ENCODE measurements at regions not wholly inside any gene's neighbourhood (a gene's known extent, or its start where the extent isn't known, plus 50 kb on each side); places are given as distances from the start of the nearest gene placed in this dataset.
"Not testable (repeated sequence)": the region's sequence is repeated elsewhere in the genome, so short reads cannot be mapped to it uniquely, and the experiment has no call there.

GRCh38 chr12:124648710-124649384 lies 81.4 kb upstream of the NCOR2 start:
- no peak for DNase-seq

DNA sequence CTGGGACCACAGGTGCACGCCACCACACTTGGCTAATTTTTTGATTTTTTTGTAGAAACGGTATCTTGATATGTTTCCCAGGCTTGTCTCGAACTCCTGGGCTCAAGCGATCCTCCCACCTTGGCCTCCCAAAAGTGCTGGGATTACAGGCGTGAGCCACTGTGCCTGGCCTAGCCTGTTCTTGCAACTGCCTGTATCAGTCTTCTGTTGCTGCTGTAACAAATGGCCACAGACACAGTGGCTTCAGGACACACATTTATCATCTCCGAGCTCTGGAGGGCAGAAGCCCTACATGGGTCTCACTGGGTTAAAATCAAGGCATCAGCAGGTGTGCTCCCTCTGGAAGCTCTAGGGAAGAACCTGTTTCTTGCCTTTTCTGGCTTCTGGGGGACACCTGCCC lies 79.9 kb upstream of the NCOR2 start:
- DNase-seq, result no peak

GRCh38 chr12:124646385-124647230 lies 79.2 kb upstream of the NCOR2 start:
- DNase-seq, result no peak

GRCh38 chr12:124645530-124646244 lies 78.3 kb upstream of the NCOR2 start:
- no peak for DNase-seq

GRCh38 chr12:124643768-124644167 lies 76.4 kb upstream of the NCOR2 start:
- DNase-seq, result not testable (repeated sequence)

- DNase-seq, result no peak
These were observed 74.7 kb upstream of the NCOR2 start for GRCh38 chr12:124642105-124642504.

DNA sequence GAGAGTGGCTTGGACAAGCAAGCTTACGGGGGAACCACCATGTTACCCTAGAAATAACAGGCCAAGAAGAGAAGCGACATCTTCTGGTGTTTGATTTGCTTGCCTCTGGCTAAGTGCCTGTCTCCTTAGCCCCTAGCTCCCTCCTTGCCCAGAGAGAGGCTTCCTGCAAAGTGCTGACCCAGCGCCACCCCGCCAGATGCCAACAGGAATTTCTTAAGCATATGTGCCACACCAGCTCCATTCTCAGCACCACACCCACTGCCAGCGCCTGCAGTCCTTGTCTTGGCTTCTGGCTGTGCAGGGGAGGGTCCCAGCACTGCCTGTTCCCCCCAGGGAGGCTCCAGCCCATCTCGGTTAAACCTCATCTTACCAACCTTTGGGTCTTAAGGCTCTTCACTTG lies 74.2 kb upstream of the NCOR2 start:
- DNase-seq, result no peak

DNA sequence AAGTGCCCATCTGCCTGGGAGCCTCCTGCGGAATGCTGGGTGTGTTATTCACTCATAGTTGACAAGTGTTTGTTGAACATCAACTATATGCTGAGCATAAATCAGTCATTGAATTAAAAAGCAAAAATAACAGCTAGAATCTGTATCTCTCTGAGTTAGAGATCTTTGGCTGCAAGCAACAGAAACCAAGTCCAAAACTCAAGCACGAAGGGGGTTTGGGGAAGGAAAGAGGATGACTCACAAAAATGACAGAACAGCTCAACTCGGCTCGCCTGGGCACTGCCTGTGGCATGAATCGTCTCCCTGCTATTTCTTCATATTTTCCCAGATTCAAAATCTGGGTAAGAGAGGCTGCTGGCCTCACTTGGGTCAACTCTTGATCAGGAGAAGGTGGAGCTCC lies 72.6 kb upstream of the NCOR2 start:
- no peak for DNase-seq

- no peak for DNase-seq
These were observed 71.9 kb upstream of the NCOR2 start for GRCh38 chr12:124639122-124639806.

DNA sequence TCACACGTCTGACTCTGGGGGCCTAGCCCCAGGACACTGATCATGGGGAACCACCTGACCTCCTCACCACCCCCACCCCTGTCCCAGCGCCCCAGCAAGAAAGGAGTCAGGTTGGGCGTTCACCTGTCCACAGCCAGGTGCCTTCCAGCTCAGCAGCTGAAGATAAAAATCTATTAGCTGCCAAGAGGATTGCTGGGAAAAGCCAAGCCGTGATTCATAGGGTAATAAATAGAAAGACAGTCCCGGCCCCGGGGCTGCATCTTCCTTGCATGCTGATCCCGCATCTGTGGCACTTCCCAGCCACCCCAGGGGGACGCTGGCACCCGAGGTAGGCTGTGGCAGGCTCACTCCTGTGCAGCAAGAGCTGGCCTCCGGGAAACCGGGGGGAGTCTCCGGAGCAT lies 70.2 kb upstream of the NCOR2 start:
- DNase-seq, result no peak

DNA sequence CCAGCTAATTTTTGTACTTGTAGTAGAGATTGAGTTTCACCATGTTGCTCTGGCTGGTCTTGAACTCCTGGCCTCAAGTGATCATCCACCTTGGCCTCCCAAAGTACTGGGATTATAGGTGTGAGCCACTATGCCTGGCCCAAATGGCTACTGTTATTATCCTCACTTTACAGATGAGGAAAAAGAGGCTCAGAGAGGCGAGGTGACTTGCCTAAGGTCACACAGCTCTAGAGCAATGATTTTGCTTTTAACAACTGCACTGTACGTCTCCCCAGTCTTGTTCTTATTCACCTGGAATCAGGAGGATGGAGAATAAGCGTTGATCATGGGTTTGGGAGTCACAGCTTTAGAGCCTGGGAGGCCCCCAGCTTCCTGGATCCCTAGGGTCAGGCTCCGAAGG lies 69.8 kb upstream of the NCOR2 start:
- no peak for DNase-seq

DNA sequence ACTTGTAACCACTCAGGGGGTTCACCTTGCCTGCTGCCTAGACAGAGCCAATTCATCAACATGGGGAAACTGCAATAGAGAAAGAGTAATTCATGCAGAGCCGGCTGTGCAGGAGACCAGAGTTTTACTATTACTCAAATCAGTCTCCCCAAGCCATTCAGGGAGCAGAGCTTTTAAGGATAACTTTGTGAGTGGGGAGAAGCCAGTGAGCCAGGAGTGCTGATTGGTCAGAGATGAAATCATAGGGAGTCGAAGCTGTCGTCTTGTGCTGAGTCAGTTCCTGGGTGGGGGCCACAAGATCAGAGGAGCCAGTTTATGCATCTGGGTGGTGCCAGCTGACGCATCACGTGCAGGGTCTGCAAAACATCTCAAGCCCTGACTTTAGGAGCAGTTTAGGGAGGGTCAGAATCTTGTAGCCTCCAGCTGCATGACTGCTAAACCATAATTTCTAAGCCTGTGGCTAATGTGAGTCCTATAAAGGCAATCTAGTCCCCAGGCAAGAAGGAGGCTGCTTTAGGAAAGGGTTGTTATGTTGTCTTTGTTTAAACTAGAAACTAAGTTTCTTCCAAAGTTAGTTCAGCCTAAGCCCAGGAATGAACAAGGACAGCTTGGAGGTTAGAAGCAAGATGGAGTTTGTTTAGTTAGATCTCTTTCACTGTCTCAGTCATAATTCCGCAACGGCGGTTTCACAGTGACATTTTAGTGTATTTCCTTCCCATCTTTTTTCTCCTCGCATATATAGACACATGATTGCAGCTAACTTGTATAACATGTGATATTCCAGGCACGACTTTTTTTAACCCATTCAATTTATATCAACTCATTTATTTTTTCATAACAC lies 68.9 kb upstream of the NCOR2 start:
- DNase-seq, result no peak

- no peak for DNase-seq
These were observed 67.9 kb upstream of the NCOR2 start for GRCh38 chr12:124635316-124635715.

DNA sequence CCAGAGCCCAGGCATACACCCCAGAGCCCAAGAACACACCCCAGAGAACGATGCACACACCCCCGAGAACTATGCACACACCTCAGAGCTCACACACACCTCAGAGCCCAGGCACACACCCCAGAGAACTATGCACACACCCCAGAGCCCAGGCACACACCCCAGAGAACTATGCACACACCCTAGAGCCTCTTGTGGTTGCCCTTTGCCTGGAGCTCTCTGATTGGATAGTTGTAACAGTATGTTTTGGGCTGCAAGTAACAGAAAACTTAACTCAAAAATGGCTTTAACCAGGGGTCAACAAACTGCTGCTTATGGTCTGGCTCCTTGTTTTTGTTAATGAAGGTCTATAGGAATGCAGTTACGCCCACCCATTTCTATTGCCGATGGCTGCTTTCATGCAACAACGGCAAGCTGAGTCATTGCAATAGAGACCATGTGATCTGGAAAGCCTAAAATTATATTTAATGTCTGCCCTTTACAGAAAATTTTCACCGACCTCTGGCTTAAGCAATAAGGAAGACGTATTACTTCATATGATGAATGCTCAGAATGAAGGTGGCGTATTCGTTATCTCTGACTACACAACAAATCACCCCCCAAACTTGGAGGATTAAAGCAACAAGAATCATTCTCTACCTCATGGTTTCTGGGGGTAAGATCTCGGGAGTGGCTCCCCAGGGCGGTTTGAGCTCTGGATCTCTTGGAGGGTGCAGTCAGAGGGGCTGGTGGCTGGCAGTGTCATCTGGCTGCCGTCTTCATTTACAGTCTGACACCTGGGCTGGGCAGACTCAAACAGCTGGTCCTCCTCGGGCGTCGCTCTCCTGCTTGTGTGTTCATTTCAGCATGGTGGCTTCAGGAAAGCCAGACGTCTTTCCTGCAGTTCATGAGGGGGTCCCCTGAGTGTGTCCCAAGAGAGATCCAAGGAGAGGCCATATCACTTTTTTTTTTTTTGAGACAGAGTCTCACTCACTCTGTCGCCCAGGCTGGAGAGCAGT lies 66.3 kb upstream of the NCOR2 start:
- DNase-seq, result peak; percentile 97

DNA sequence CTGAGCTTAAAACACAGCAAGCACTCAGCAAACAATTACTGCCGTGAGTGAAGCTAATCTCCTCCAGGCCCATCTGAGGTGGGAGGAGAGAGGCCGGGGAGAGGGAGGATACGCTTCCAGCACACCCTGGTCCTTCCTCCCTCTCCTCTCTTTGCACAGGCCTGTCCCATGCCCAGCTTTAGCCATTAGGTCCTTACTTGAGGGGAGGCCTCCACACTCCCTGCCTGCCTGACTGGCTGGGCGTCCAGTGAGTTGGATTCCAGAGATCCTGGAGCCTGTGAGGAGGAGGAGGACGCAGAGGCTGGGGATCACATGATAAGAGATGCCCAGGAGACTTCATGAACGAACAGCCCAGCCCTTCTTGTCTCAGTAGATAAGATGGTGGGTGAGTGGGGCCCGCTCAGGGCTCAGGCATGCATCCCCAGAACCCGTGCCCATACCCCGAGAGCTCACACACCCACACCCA lies 65.1 kb upstream of the NCOR2 start:
- DNase-seq, result no peak

DNA sequence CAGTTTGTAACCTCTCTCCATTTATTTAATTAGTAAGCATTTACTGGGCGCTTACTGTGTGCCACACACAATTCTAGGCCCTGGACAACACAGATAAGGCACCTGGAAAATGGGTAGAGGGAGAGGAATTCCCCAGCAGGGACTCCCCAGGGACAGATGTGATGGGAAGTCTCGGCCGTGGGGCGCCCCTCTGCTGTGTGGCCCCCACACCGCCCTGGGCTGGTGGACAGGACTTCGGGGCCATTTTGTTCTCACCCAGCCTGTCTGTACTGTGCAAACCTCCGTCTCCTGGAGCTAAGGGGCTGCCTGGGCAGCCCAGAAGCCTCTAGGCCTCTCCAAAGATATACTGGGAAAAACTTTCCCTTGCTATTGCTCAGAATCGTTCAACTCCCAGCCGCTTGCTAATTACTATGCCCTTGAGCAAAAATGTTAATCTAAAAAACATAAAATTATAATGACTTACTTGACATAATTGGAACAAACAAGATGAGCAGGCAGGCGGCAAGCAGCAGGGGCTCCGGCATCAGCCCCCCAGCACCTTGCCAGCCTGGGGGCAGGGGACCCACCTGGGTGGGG lies 64.4 kb upstream of the NCOR2 start:
- DNase-seq, result no peak

- DNase-seq, result no peak
These were observed 63.4 kb upstream of the NCOR2 start for GRCh38 chr12:124630791-124631313.

DNA sequence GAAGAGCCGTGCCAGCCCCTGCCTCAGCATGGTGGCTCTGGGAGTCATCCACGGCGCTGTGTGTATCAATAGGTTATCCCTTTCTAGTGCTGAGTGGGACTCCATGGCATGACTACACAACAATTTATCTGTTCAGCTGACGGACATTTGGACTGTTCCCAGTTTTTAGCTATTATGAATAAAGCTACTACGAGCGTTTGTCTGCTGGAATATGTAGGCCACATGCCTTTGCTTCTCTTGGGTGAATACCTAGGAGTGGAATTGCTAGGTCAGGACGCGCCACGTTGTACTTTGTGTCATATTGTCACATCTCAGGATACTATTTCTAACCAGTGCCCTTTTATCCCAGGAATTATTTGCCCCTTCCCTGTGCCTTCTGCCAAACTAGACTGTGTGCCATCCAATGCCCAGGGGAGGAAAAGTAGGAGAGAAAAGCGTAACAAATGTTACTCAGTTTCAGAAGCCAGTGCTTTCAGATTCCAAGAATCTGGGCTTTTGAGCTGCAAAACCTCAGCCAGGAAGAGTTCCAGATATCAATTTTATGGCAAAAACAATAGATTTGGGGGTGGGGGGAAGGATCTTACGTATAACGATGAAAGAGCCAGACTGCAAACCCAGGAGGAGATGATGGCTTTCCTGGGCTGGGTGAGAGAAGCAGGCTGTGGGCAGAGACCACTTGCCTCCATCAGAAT lies 62.5 kb upstream of the NCOR2 start:
- no peak for DNase-seq

DNA sequence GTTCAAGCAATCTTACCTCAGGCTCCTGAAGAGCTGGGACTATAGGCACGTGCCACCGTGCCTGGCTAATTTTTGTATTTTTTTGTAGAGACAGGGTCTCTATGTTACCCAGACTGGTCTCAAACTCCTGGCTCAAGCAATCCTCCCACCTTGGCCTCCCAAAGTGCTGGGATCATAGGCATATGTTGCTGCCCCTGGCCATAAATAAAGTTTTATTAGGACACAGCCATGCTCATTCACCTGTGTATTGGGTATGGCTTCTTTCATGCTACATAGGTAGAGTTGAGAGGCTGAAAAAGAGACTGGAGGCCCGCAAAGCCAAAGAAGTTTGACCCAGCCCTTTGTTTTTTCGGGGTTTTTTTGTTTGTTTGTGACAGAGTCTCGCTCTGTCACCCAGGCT lies 61.7 kb upstream of the NCOR2 start:
- DNase-seq, result no peak

GRCh38 chr12:124627956-124628355 lies 60.5 kb upstream of the NCOR2 start:
- no peak for DNase-seq

Data from NCI-H2171 treated with DMSO at 0.1 percent for 48 hours (cell line).